Activated naive CD4-positive, alpha-beta T cell treated with anti-CD3 and anti-CD28 coated beads, Interleukin-2, amount 10 ng/mL, durations not matched to agents 7 days and 5 days (primary cell): ENCODE measurements at regions not wholly inside any gene's neighbourhood (a gene's known extent, or its start where the extent isn't known, plus 50 kb on each side); places are given as distances from the start of the nearest gene placed in this dataset.

Experiments used
- CTCF ChIA-PET: fragments of 350-600 bp; sonication (Branson Sonifier 250); formaldehyde crosslinking; loops from one replicate; lab custom pipeline; 2021; ENCODE audit warnings: antibody characterized with exemption; lab: Charles Lee
- DNase-seq: peaks from one replicate; pipeline ENCODE4 v3.0.0-alpha.2; 2020
- H3K27ac Mint-ChIP-seq: one replicate; pipeline ENCODE4 v1.8.0; 2021; ENCODE audit warnings: mild to moderate bottlenecking, moderate library complexity, mixed read lengths
- H3K27me3 Mint-ChIP-seq: one replicate; pipeline ENCODE4 v1.8.0; 2021; ENCODE audit warnings: mild to moderate bottlenecking, mixed read lengths
- H3K36me3 Mint-ChIP-seq: one replicate; pipeline ENCODE4 v1.8.0; 2021; ENCODE audit warnings: mixed read lengths
- H3K4me1 Mint-ChIP-seq: one replicate; pipeline ENCODE4 v1.8.0; 2021; ENCODE audit warnings: mixed read lengths
- H3K4me3 Mint-ChIP-seq: one replicate; pipeline ENCODE4 v1.8.0; 2021; ENCODE audit warnings: mild to moderate bottlenecking, moderate library complexity, mixed read lengths
- H3K9me3 Mint-ChIP-seq: one replicate; pipeline ENCODE4 v1.8.0; 2021; ENCODE audit warnings: mixed read lengths

GRCh38 chr4:11342401-11342800 lies 86.3 kb downstream of the HS3ST1 start:
- no peak overlapping the region for H3K4me3 Mint-ChIP-seq
- H3K27ac Mint-ChIP-seq, result no peak overlapping the region
- no peak for DNase-seq
- no peaks in the 10 kb centered on the region for H3K36me3 Mint-ChIP-seq
- no peaks in the 10 kb centered on the region for H3K27me3 Mint-ChIP-seq
- H3K4me1 Mint-ChIP-seq, result no peaks in the 10 kb centered on the region
- CTCF ChIA-PET, result no interaction called here
- H3K9me3 Mint-ChIP-seq, result no peaks in the 10 kb centered on the region

GRCh38 chr4:11341337-11342043 lies 87.2 kb downstream of the HS3ST1 start:
- no peaks in the 10 kb centered on the region for H3K36me3 Mint-ChIP-seq
- no peak overlapping the region for H3K4me3 Mint-ChIP-seq

GRCh38 chr4:11338956-11339782 lies 89.5 kb downstream of the HS3ST1 start:
- Mint-ChIP-seq H3K4me3 (no peak overlapping the region), H3K4me1 (no peaks in the 10 kb centered on the region), H3K36me3 (no peaks in the 10 kb centered on the region), H3K9me3 (no peaks in the 10 kb centered on the region), H3K27ac (no peak overlapping the region), H3K27me3 (no peaks in the 10 kb centered on the region)
- CTCF ChIA-PET, result no interaction called here
- DNase-seq, result no peak

More at GRCh38 chr4:11341337-11342043, 87.2 kb downstream of the HS3ST1 start:
- no peaks in the 10 kb centered on the region for H3K4me1 Mint-ChIP-seq
- H3K9me3 Mint-ChIP-seq, result no peaks in the 10 kb centered on the region
- DNase-seq, result no peak
- H3K27me3 Mint-ChIP-seq, result no peaks in the 10 kb centered on the region
- CTCF ChIA-PET, result no interaction called here
- no peak overlapping the region for H3K27ac Mint-ChIP-seq

GRCh38 chr4:11337287-11337686 lies 91.4 kb downstream of the HS3ST1 start:
- no peak overlapping the region for H3K4me3 Mint-ChIP-seq
- H3K9me3 Mint-ChIP-seq, result no peaks in the 10 kb centered on the region
- no peaks in the 10 kb centered on the region for H3K4me1 Mint-ChIP-seq
- no peaks in the 10 kb centered on the region for H3K36me3 Mint-ChIP-seq
- H3K27me3 Mint-ChIP-seq, result no peaks in the 10 kb centered on the region
- no peak for DNase-seq
- CTCF ChIA-PET, result interaction anchor here (0.5 kb wide), 1 partner anchor 542 kb away, joined by 3 read pairs; no protein-coding TSS in a partner anchor
- H3K27ac Mint-ChIP-seq, result no peak overlapping the region

- no peak for DNase-seq
- Mint-ChIP-seq H3K4me1 (no peaks in the 10 kb centered on the region), H3K27me3 (no peaks in the 10 kb centered on the region), H3K27ac (no peak overlapping the region), H3K4me3 (no peak overlapping the region), H3K36me3 (no peaks in the 10 kb centered on the region), H3K9me3 (no peaks in the 10 kb centered on the region)
- CTCF ChIA-PET, result no interaction called here
Measured at GRCh38 chr4:11336435-11336834, 92.3 kb downstream of the HS3ST1 start.

GRCh38 chr4:11334887-11335286 lies 93.8 kb downstream of the HS3ST1 start:
- Mint-ChIP-seq H3K4me1 (no peaks in the 10 kb centered on the region), H3K4me3 (no peak overlapping the region), H3K9me3 (no peaks in the 10 kb centered on the region), H3K27ac (no peak overlapping the region), H3K36me3 (no peaks in the 10 kb centered on the region), H3K27me3 (no peaks in the 10 kb centered on the region)
- CTCF ChIA-PET, result no interaction called here
- DNase-seq, result no peak

- peaks cover 5% of the 10 kb centered on the region for H3K27me3 Mint-ChIP-seq
- CTCF ChIA-PET, result no interaction called here
- H3K27ac Mint-ChIP-seq, result no peak overlapping the region
- H3K9me3 Mint-ChIP-seq, result peaks cover 3% of the 10 kb centered on the region
- no peak for DNase-seq
- H3K4me1 Mint-ChIP-seq, result no peaks in the 10 kb centered on the region
- H3K4me3 Mint-ChIP-seq, result no peak overlapping the region
- no peaks in the 10 kb centered on the region for H3K36me3 Mint-ChIP-seq
Measured at GRCh38 chr4:11328401-11328800, 100.3 kb downstream of the HS3ST1 start.

- no peaks in the 10 kb centered on the region for H3K36me3 Mint-ChIP-seq
- H3K27me3 Mint-ChIP-seq, result peaks cover 5% of the 10 kb centered on the region
- no peak overlapping the region for H3K27ac Mint-ChIP-seq
- peaks cover 5% of the 10 kb centered on the region for H3K9me3 Mint-ChIP-seq
- no peaks in the 10 kb centered on the region for H3K4me1 Mint-ChIP-seq
- no peak for DNase-seq
- CTCF ChIA-PET, result no interaction called here
- H3K4me3 Mint-ChIP-seq, result no peak overlapping the region
Measured at GRCh38 chr4:11326021-11326420, 102.7 kb downstream of the HS3ST1 start.

GRCh38 chr4:11323771-11324170 lies 104.9 kb downstream of the HS3ST1 start:
- CTCF ChIA-PET, result no interaction called here
- H3K27me3 Mint-ChIP-seq, result peaks cover 5% of the 10 kb centered on the region
- H3K4me1 Mint-ChIP-seq, result no peaks in the 10 kb centered on the region
- H3K36me3 Mint-ChIP-seq, result no peaks in the 10 kb centered on the region
- H3K4me3 Mint-ChIP-seq, result no peak overlapping the region
- peaks cover 5% of the 10 kb centered on the region for H3K9me3 Mint-ChIP-seq
- no peak for DNase-seq
- H3K27ac Mint-ChIP-seq, result no peak overlapping the region

GRCh38 chr4:11313157-11313943 lies 115.3 kb downstream of the HS3ST1 start:
- no peaks in the 10 kb centered on the region for H3K4me1 Mint-ChIP-seq
- H3K27ac Mint-ChIP-seq, result no peak overlapping the region
- no peaks in the 10 kb centered on the region for H3K27me3 Mint-ChIP-seq

GRCh38 chr4:11312389-11312788 lies 116.3 kb downstream of the HS3ST1 start:
- no peaks in the 10 kb centered on the region for H3K9me3 Mint-ChIP-seq
- CTCF ChIA-PET, result no interaction called here
- no peaks in the 10 kb centered on the region for H3K27me3 Mint-ChIP-seq
- no peak overlapping the region for H3K4me3 Mint-ChIP-seq
- no peak for DNase-seq
- no peak overlapping the region for H3K27ac Mint-ChIP-seq
- no peaks in the 10 kb centered on the region for H3K4me1 Mint-ChIP-seq
- H3K36me3 Mint-ChIP-seq, result no peaks in the 10 kb centered on the region

More at GRCh38 chr4:11313157-11313943, 115.3 kb downstream of the HS3ST1 start:
- DNase-seq, result no peak
- Mint-ChIP-seq H3K9me3 (no peaks in the 10 kb centered on the region), H3K4me3 (no peak overlapping the region), H3K36me3 (no peaks in the 10 kb centered on the region)
- CTCF ChIA-PET, result no interaction called here

GRCh38 chr4:11301075-11301660 lies 127.5 kb downstream of the HS3ST1 start:
- Mint-ChIP-seq H3K27ac (no peak overlapping the region), H3K36me3 (no peaks in the 10 kb centered on the region), H3K27me3 (no peaks in the 10 kb centered on the region), H3K9me3 (no peaks in the 10 kb centered on the region), H3K4me3 (no peak overlapping the region), H3K4me1 (no peaks in the 10 kb centered on the region)
- CTCF ChIA-PET, result interaction anchor here (1.1 kb wide), 1 partner anchor 330 kb away, joined by 3 read pairs; no protein-coding TSS in a partner anchor
- DNase-seq, result no peak

- Mint-ChIP-seq H3K4me1 (no peaks in the 10 kb centered on the region), H3K9me3 (no peaks in the 10 kb centered on the region), H3K27ac (no peak overlapping the region), H3K4me3 (no peak overlapping the region), H3K27me3 (no peaks in the 10 kb centered on the region), H3K36me3 (no peaks in the 10 kb centered on the region)
- no peak for DNase-seq
- CTCF ChIA-PET, result no interaction called here
Measured at GRCh38 chr4:11299836-11300235, 128.9 kb downstream of the HS3ST1 start.

GRCh38 chr4:11299016-11299415 lies 129.7 kb downstream of the HS3ST1 start:
- no peak overlapping the region for H3K4me3 Mint-ChIP-seq
- H3K27ac Mint-ChIP-seq, result no peak overlapping the region
- H3K27me3 Mint-ChIP-seq, result no peaks in the 10 kb centered on the region
- CTCF ChIA-PET, result no interaction called here
- no peak for DNase-seq
- no peaks in the 10 kb centered on the region for H3K9me3 Mint-ChIP-seq
- no peaks in the 10 kb centered on the region for H3K4me1 Mint-ChIP-seq
- no peaks in the 10 kb centered on the region for H3K36me3 Mint-ChIP-seq
